Neural progenitor cell (in vitro differentiated cells): ENCODE measurements at regions not wholly inside any gene's neighbourhood (a gene's known extent, or its start where the extent isn't known, plus 50 kb on each side); places are given as distances from the start of the nearest gene placed in this dataset.

ENCODE experiments used
- EZH2 ChIP-seq: fragments of 200-600 bp; sonication (generic); IDR thresholded peaks from 2 replicates; pipeline ENCODE4 v1.6.1; 2017; ENCODE audit warnings: antibody characterized with exemption, mild to moderate bottlenecking, moderate library complexity
- TF ChIP-seq, protein P1 (sequence below): fragments of 200-600 bp; sonication (generic); IDR thresholded peaks from 2 replicates; pipeline ENCODE4 v1.5.1; 2017; ENCODE audit warnings: antibody characterized with exemption, mild to moderate bottlenecking

DNA sequence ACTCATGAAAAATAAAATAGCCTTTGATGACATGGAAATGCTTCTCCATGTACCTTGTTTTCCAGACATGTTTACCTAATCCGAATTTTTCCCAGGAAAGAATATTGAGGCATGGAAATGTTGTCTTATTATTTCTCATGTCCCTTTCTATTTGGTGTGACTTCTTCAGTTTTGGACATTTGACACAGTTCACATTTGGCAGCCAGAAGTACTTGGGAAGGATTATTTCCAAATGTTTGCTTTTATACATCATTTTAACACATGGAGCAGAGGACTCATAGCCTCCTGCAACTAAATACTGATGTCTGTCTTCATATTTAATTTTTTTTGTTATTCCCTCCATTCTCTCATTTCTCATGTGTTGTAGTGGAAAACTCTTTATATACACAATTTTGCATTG lies 94.3 kb downstream of the POSTN start:
- TF ChIP-seq, protein P1, sequence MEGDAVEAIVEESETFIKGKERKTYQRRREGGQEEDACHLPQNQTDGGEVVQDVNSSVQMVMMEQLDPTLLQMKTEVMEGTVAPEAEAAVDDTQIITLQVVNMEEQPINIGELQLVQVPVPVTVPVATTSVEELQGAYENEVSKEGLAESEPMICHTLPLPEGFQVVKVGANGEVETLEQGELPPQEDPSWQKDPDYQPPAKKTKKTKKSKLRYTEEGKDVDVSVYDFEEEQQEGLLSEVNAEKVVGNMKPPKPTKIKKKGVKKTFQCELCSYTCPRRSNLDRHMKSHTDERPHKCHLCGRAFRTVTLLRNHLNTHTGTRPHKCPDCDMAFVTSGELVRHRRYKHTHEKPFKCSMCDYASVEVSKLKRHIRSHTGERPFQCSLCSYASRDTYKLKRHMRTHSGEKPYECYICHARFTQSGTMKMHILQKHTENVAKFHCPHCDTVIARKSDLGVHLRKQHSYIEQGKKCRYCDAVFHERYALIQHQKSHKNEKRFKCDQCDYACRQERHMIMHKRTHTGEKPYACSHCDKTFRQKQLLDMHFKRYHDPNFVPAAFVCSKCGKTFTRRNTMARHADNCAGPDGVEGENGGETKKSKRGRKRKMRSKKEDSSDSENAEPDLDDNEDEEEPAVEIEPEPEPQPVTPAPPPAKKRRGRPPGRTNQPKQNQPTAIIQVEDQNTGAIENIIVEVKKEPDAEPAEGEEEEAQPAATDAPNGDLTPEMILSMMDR = no peak
- TF ChIP-seq EZH2 = no peak
